NCI-H1436 treated with DMSO at 0.1 percent for 48 hours (cell line): ENCODE measurements at regions not wholly inside any gene's neighbourhood (a gene's known extent, or its start where the extent isn't known, plus 50 kb on each side); places are given as distances from the start of the nearest gene placed in this dataset.

Experiments used
- DNase-seq: peaks from one replicate; lab custom pipeline; 2025; lab: John Stamatoyannopoulos, UW

GRCh38 chr5:5005353-5005752 is 134.8 kb upstream of the ADAMTS16 start:
- no peak for DNase-seq

GRCh38 chr5:5006548-5006947 is 133.6 kb upstream of the ADAMTS16 start:
- DNase-seq, result no peak

GRCh38 chr5:5009240-5009639 is 130.9 kb upstream of the ADAMTS16 start:
- DNase-seq, result no peak

- DNase-seq, result no peak
These were observed 129.0 kb upstream of the ADAMTS16 start for GRCh38 chr5:5011151-5011550.

GRCh38 chr5:5014586-5015235 is 125.4 kb upstream of the ADAMTS16 start:
- no peak for DNase-seq

- DNase-seq, result no peak
These were observed 122.1 kb upstream of the ADAMTS16 start for GRCh38 chr5:5017827-5018577.

- DNase-seq, result no peak
These were observed 121.6 kb upstream of the ADAMTS16 start for GRCh38 chr5:5018578-5018970.

GRCh38 chr5:5021436-5021835 is 118.7 kb upstream of the ADAMTS16 start:
- no peak for DNase-seq

GRCh38 chr5:5025098-5025773 is 114.9 kb upstream of the ADAMTS16 start:
- DNase-seq, result no peak

- peak; percentile 9 for DNase-seq
These were observed 114.2 kb upstream of the ADAMTS16 start for GRCh38 chr5:5025774-5026408.

GRCh38 chr5:5026409-5026785 is 113.7 kb upstream of the ADAMTS16 start:
- no peak for DNase-seq

- DNase-seq, result no peak
These were observed 108.5 kb upstream of the ADAMTS16 start for GRCh38 chr5:5031665-5032064.

- no peak for DNase-seq
These were observed 102.5 kb upstream of the ADAMTS16 start for GRCh38 chr5:5037674-5038073.

- no peak for DNase-seq
These were observed 100.2 kb upstream of the ADAMTS16 start for GRCh38 chr5:5039918-5040317.

- DNase-seq, result no peak
These were observed 99.4 kb upstream of the ADAMTS16 start for GRCh38 chr5:5040712-5041111.

GRCh38 chr5:5042806-5043205 is 97.3 kb upstream of the ADAMTS16 start:
- no peak for DNase-seq

GRCh38 chr5:5043346-5043745 is 96.8 kb upstream of the ADAMTS16 start:
- no peak for DNase-seq

GRCh38 chr5:5044247-5044840 is 95.8 kb upstream of the ADAMTS16 start:
- no peak for DNase-seq

GRCh38 chr5:5046680-5047502 is 93.2 kb upstream of the ADAMTS16 start:
- DNase-seq, result no peak

GRCh38 chr5:5050801-5051200 is 89.3 kb upstream of the ADAMTS16 start:
- no peak for DNase-seq

- no peak for DNase-seq
These were observed 84.4 kb upstream of the ADAMTS16 start for GRCh38 chr5:5055712-5056111.
